T47D (cell line): ENCODE measurements at regions not wholly inside any gene's neighbourhood (a gene's known extent, or its start where the extent isn't known, plus 50 kb on each side); places are given as distances from the start of the nearest gene placed in this dataset.

Source experiments
- DNase-seq, 2 experiments: peaks; one replicate each; pipeline versions ENCODE4 v3.0.0 to v3.0.0-alpha.2; 2011 to 2012; ENCODE audit warnings: low read depth in 1 of 2, low spot score in 1 of 2
- JUND ChIP-seq: IDR thresholded peaks from 2 replicates; pipeline ENCODE4 v1.6.1; 2012; ENCODE audit warnings: low read depth
- in situ Hi-C: cut with HindIII; loops from 2 replicates; pipeline ENCODE4 v1.10.0; 2016; ENCODE audit warnings: low sequenced_read_pairs, low pct_unique_long_range_greater_than_20kb

GRCh38 chr21:27631471-27631870 lies 664.6 kb upstream of the ADAMTS5 start:
- DNase-seq = no peak
- in situ Hi-C loops = no loop called here
- TF ChIP-seq JUND = no peak

GRCh38 chr21:27622631-27623030 lies 655.7 kb upstream of the ADAMTS5 start:
- no peak for DNase-seq
- in situ Hi-C loops = no loop called here
- TF ChIP-seq JUND = no peak

GRCh38 chr21:27614231-27614630 lies 647.3 kb upstream of the ADAMTS5 start:
- no peak for DNase-seq
- in situ Hi-C loops = no loop called here
- no peak for TF ChIP-seq JUND

GRCh38 chr21:27606422-27606821 lies 639.5 kb upstream of the ADAMTS5 start:
- no peak for TF ChIP-seq JUND
- no peak for DNase-seq
- in situ Hi-C loops = no loop called here

DNA sequence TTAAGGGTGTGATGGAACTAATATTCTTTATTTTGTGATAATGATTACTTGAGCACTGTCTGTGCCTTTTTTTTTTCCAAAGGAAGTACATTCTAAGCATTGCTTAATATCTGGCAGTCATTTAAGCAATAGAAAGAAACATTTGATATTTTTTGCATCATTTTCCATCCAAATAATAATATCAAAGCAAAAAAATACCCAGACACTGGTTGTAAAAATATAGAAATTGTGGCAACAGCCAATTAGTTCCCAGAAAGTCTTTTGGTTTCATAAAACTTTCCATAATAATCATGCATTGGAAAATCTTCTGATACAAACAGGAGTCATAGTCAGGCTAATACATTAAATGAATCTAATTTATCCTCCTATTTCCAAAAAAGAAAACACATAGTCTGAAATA lies 629.3 kb upstream of the ADAMTS5 start:
- no peak for TF ChIP-seq JUND
- in situ Hi-C loops = no loop called here
- DNase-seq = no peak

- TF ChIP-seq JUND = no peak
- DNase-seq = no peak
- in situ Hi-C loops = no loop called here
Observed at GRCh38 chr21:27595716-27596115, 628.8 kb upstream of the ADAMTS5 start.

DNA sequence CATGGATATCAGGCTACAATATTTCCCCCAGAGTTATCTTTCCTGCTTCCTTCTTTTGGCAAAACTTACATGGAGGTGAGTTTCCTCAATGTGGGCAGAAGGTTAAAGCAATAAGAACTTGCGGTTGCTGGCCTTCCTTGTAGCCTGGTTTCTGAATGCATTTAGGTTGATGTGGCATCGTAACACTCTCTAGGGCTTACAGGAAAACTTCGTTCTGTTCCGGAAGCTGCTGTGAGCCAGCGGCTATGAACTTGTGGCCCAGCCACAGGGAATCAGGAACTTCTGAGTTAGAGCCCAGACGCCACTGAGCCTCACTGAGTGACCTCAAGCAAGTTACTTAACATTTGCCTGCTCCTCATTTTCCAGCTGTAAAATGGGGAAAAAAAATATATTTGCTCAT lies 623.4 kb upstream of the ADAMTS5 start:
- in situ Hi-C loops = no loop called here
- DNase-seq = peak in 1 of 2 experiments; percentile 8
- TF ChIP-seq JUND = no peak

GRCh38 chr21:27589781-27590180 lies 622.9 kb upstream of the ADAMTS5 start:
- TF ChIP-seq JUND = no peak
- in situ Hi-C loops = no loop called here
- DNase-seq = no peak

DNA sequence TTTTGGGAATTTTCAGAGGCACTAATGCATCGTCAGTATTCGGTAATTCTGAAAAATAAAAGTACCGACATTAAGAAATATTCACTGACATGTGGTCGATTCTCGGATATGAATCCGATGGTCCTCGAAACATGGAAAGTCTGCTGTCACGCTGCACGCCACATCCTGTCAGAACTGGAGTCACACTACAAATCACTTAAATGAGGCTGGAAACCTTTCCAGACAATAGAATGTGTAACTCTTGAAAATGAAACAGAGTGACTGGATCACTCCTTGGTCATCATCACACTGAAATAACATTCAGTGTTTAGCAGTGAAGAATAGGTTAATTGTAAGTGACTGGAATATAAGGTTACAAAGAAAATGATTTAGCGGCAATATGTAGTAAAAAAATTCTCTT lies 620.1 kb upstream of the ADAMTS5 start:
- no peak for TF ChIP-seq JUND
- in situ Hi-C loops = no loop called here
- DNase-seq = no peak

- no peak for DNase-seq
- no peak for TF ChIP-seq JUND
- in situ Hi-C loops = no loop called here
Observed at GRCh38 chr21:27586326-27586725, 619.4 kb upstream of the ADAMTS5 start.

DNA sequence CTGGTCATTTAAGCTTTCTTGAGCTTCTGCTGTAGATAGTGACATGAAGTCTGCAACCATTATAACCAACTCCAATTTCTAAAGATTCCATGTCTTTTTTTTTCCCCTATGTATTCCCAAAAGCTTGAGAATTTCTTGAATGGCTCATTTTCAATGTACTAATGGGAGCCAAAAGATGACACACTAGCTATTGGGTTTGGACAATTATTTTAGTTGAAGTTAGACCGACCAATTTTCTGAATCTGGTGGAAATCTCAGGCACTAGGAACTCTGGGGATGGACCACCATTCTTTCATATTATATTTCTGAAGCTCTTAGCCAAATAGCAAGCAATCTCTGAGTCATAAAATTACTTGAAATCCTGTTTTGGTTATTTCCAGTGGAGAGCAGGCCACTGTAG lies 617.4 kb upstream of the ADAMTS5 start:
- no peak for TF ChIP-seq JUND
- in situ Hi-C loops = no loop called here

DNA sequence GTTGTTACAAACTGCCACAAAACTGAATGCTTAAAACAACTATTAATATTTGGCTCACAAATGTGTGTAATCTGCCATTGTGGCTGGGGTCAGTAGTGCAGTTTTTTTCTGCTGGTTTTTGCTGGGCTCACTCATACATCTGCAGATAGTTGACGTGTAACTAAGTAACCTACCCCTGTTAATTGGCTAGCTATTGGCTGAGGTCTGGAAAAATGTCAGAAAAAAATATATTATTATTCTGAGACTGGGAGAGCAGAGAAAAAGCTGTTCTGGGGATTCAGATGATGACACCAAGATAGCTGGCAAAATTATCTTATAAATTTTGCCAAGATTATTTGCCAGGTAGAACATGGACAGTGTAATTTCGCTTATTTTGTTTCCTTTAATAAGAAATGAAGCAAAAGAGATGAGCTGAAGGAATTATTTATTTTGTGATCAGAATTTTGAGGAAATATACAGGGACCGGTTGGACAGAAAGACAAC lies 616.1 kb upstream of the ADAMTS5 start:
- in situ Hi-C loops = no loop called here
- no peak for TF ChIP-seq JUND
- DNase-seq = no peak

More for the DNA sequence above, 617.4 kb upstream of the ADAMTS5 start:
- no peak for DNase-seq

DNA sequence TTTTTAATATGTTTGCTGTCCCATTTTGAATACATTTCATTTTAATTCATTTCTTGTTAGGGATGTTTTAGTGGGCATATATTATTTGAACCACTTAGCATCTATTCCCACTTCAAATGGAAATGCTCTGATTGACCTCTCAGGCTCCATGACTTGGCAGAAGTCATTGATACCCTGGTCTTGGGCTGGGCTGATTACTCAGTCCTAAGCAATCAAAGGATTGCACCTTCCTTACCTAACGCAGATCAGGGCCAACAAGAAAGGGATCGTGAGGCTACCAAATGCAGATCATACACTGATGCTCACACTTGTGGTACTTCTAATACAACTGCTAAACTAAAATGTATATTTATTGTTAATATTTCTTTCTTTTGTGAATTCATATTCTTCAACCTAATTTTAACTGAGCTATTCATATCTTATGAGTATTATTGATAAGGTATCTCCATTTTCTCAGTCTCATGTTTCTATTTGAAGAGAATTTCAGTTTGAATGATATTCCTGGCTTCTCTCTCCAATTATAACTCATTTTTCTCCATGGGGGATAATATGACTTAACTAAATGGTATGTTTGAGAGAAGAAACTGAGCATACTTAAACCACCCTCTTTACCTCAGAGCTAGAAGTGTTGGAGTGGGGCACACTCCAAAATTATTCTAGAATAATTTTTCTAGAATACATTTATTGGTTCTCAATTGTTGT lies 615.5 kb upstream of the ADAMTS5 start:
- TF ChIP-seq JUND = no peak
- in situ Hi-C loops = no loop called here
- no peak for DNase-seq

GRCh38 chr21:27581168-27581567 lies 614.3 kb upstream of the ADAMTS5 start:
- DNase-seq = no peak
- in situ Hi-C loops = no loop called here
- no peak for TF ChIP-seq JUND
